ENCODE measurements at regions not wholly inside any gene's neighbourhood (a gene's known extent, or its start where the extent isn't known, plus 50 kb on each side); places are given as distances from the start of the nearest gene placed in this dataset.

- DNase-seq (ENCODE audit: extremely low spot score), result no peak
- TF ChIP-seq HDGF (IDR thresholded peaks at IDR 0.05; ENCODE audit: borderline replicate concordance) (no peak), LEF1 (IDR thresholded peaks at IDR 0.05; ENCODE audit: borderline replicate concordance) (no peak), ZNF384 (IDR thresholded peaks at IDR 0.05) (no peak), FOXA1 (IDR thresholded peaks at IDR 0.05) (no peak), NFRKB (IDR thresholded peaks at IDR 0.05) (no peak), CTBP1 (IDR thresholded peaks at IDR 0.05; ENCODE audit: borderline replicate concordance) (no peak), SUZ12 (IDR thresholded peaks at IDR 0.05) (no peak), L3MBTL2 (conservative IDR thresholded peaks at IDR 0.05) (no peak), ELF4 (IDR thresholded peaks at IDR 0.05) (no peak), BHLHE40 (IDR thresholded peaks at IDR 0.05; ENCODE audit: borderline replicate concordance) (no peak)
- TF ChIP-seq, protein P1, sequence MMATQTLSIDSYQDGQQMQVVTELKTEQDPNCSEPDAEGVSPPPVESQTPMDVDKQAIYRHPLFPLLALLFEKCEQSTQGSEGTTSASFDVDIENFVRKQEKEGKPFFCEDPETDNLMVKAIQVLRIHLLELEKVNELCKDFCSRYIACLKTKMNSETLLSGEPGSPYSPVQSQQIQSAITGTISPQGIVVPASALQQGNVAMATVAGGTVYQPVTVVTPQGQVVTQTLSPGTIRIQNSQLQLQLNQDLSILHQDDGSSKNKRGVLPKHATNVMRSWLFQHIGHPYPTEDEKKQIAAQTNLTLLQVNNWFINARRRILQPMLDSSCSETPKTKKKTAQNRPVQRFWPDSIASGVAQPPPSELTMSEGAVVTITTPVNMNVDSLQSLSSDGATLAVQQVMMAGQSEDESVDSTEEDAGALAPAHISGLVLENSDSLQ (IDR thresholded peaks at IDR 0.05), result no peak
- CTCF ChIA-PET, result no interaction called here
- POLR2A ChIA-PET, result no interaction called here
These were observed 251.0 kb upstream of the ZMIZ1 start for GRCh38 chr10:78817804-78818203.

DNA sequence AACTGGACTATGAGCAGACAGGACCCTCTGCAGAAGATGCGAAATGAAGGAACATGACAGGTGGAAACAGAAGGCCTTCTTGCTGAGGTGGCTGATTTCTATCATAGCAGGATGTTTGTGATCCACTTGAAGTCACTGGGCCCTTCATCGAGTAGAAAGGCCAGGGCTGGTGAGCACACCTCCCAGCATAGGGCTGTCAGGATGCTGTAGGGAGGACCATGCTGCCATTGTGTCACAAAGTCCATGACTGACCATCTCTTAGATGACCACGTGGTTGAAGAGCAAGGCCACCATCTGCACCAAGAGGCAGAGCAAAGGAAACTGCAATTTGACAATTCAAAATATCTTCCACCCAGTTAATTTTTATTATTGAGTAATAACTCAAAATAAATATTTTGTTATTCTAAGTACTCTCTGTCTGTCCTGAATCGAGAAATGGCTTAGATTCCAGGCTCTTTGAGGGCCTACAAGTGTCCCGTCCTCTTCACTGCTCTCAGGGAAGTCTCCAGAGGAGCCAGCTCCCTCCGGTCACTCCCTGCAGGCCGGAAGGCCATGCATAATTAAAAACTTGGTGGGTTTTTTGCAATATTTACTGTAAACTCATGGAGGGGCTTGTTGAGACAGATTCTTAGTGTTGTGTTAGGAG is 249.3 kb upstream of the ZMIZ1 start:
- TF ChIP-seq ZNF384 (IDR thresholded peaks at IDR 0.05) (no peak), ARNT (IDR thresholded peaks at IDR 0.05) (no peak), L3MBTL2 (conservative IDR thresholded peaks at IDR 0.05) (no peak), CTBP1 (IDR thresholded peaks at IDR 0.05; ENCODE audit: borderline replicate concordance) (no peak), FOXA1 (IDR thresholded peaks at IDR 0.05) (no peak), BHLHE40 (IDR thresholded peaks at IDR 0.05; ENCODE audit: borderline replicate concordance) (no peak), NFRKB (IDR thresholded peaks at IDR 0.05) (no peak), FOXM1 (IDR thresholded peaks at IDR 0.05; ENCODE audit: borderline replicate concordance) (no peak), SP1 (IDR thresholded peaks at IDR 0.05) (no peak), SUZ12 (IDR thresholded peaks at IDR 0.05) (no peak), ELF4 (IDR thresholded peaks at IDR 0.05) (no peak), TARDBP (IDR thresholded peaks at IDR 0.05) (no peak), HDGF (IDR thresholded peaks at IDR 0.05; ENCODE audit: borderline replicate concordance) (no peak), LEF1 (IDR thresholded peaks at IDR 0.05; ENCODE audit: borderline replicate concordance) (no peak)
- TF ChIP-seq, protein P1 (IDR thresholded peaks at IDR 0.05), result no peak
- DNase-seq (ENCODE audit: extremely low spot score), result no peak
- CTCF ChIA-PET, result no interaction called here
- POLR2A ChIA-PET, result no interaction called here

- TF ChIP-seq FOXK2 (IDR thresholded peaks at IDR 0.05) (no peak), CTBP1 (IDR thresholded peaks at IDR 0.05; ENCODE audit: borderline replicate concordance) (no peak), SP1 (IDR thresholded peaks at IDR 0.05) (no peak), NFRKB (IDR thresholded peaks at IDR 0.05) (no peak), SUZ12 (IDR thresholded peaks at IDR 0.05) (no peak), HDGF (IDR thresholded peaks at IDR 0.05; ENCODE audit: borderline replicate concordance) (no peak), BHLHE40 (IDR thresholded peaks at IDR 0.05; ENCODE audit: borderline replicate concordance) (no peak), L3MBTL2 (conservative IDR thresholded peaks at IDR 0.05) (no peak), ZNF384 (IDR thresholded peaks at IDR 0.05) (no peak), ELF4 (IDR thresholded peaks at IDR 0.05) (no peak), ARNT (IDR thresholded peaks at IDR 0.05) (no peak), FOXM1 (IDR thresholded peaks at IDR 0.05; ENCODE audit: borderline replicate concordance) (no peak)
- TF ChIP-seq, protein P1 (IDR thresholded peaks at IDR 0.05), result no peak
- ChIA-PET CTCF (no interaction called here), POLR2A (no interaction called here)
- DNase-seq (ENCODE audit: extremely low spot score), result no peak
These were observed 248.8 kb upstream of the ZMIZ1 start for GRCh38 chr10:78820007-78820362.

DNA sequence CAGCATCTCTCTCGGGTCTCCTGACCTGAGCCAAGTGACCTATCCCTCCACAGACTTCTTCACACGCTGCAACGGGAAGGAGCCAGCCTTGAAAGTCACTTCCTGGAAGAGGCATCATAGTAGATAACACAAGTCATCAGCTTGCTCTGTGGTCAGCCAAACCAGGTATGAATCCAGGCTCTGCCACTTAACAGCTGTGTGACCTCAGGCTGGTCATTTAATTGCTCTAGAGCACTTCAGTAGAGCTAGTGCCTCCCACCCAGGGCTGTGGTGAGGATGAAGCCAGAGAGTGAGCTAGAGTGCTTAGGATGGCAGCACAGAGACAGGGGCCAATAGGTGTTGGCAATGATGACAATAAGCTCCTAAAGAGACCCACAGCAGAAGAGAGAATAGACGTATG is 247.7 kb upstream of the ZMIZ1 start:
- ChIA-PET POLR2A (no interaction called here), CTCF (no interaction called here)
- TF ChIP-seq FOXA1 (IDR thresholded peaks at IDR 0.05), result no peak
- TF ChIP-seq FOXK2 (IDR thresholded peaks at IDR 0.05), result no peak
- no peak for TF ChIP-seq ZNF384 (IDR thresholded peaks at IDR 0.05)
- TF ChIP-seq TARDBP (IDR thresholded peaks at IDR 0.05), result no peak
- no peak for TF ChIP-seq CTBP1 (IDR thresholded peaks at IDR 0.05; ENCODE audit: borderline replicate concordance)
- no peak for TF ChIP-seq L3MBTL2 (conservative IDR thresholded peaks at IDR 0.05)
- no peak for TF ChIP-seq BHLHE40 (IDR thresholded peaks at IDR 0.05; ENCODE audit: borderline replicate concordance)
- no peak for TF ChIP-seq ARNT (IDR thresholded peaks at IDR 0.05)
- TF ChIP-seq NFRKB (IDR thresholded peaks at IDR 0.05), result no peak
- TF ChIP-seq SUZ12 (IDR thresholded peaks at IDR 0.05), result no peak
- no peak for TF ChIP-seq HDGF (IDR thresholded peaks at IDR 0.05; ENCODE audit: borderline replicate concordance)
- no peak for TF ChIP-seq SP1 (IDR thresholded peaks at IDR 0.05)
- TF ChIP-seq, protein P1 (IDR thresholded peaks at IDR 0.05), result no peak
- no peak for TF ChIP-seq ELF4 (IDR thresholded peaks at IDR 0.05)
- no peak for TF ChIP-seq FOXM1 (IDR thresholded peaks at IDR 0.05; ENCODE audit: borderline replicate concordance)
- TF ChIP-seq LEF1 (IDR thresholded peaks at IDR 0.05; ENCODE audit: borderline replicate concordance), result no peak
- DNase-seq (ENCODE audit: extremely low spot score), result no peak

GRCh38 chr10:78828647-78829539 is 239.9 kb upstream of the ZMIZ1 start:
- ChIA-PET CTCF (no interaction called here), POLR2A (no interaction called here)
- no peak for TF ChIP-seq NFRKB (IDR thresholded peaks at IDR 0.05)
- no peak for TF ChIP-seq FOXA1 (IDR thresholded peaks at IDR 0.05)
- no peak for TF ChIP-seq FOXK2 (IDR thresholded peaks at IDR 0.05)
- no peak for TF ChIP-seq L3MBTL2 (conservative IDR thresholded peaks at IDR 0.05)
- TF ChIP-seq ELF4 (IDR thresholded peaks at IDR 0.05), result no peak
- TF ChIP-seq CTBP1 (IDR thresholded peaks at IDR 0.05; ENCODE audit: borderline replicate concordance), result no peak
- TF ChIP-seq SUZ12 (IDR thresholded peaks at IDR 0.05), result no peak
- no peak for TF ChIP-seq ARNT (IDR thresholded peaks at IDR 0.05)
- no peak for TF ChIP-seq SP1 (IDR thresholded peaks at IDR 0.05)
- TF ChIP-seq LEF1 (IDR thresholded peaks at IDR 0.05; ENCODE audit: borderline replicate concordance), result no peak
- TF ChIP-seq HDGF (IDR thresholded peaks at IDR 0.05; ENCODE audit: borderline replicate concordance), result no peak
- DNase-seq (ENCODE audit: extremely low spot score), result no peak

All from HEK293T (cell line).